ENCODE measurements at regions not wholly inside any gene's neighbourhood (a gene's known extent, or its start where the extent isn't known, plus 50 kb on each side); places are given as distances from the start of the nearest gene placed in this dataset.
"Not testable (repeated sequence)": the region's sequence is repeated elsewhere in the genome, so short reads cannot be mapped to it uniquely, and the experiment has no call there.

DNA sequence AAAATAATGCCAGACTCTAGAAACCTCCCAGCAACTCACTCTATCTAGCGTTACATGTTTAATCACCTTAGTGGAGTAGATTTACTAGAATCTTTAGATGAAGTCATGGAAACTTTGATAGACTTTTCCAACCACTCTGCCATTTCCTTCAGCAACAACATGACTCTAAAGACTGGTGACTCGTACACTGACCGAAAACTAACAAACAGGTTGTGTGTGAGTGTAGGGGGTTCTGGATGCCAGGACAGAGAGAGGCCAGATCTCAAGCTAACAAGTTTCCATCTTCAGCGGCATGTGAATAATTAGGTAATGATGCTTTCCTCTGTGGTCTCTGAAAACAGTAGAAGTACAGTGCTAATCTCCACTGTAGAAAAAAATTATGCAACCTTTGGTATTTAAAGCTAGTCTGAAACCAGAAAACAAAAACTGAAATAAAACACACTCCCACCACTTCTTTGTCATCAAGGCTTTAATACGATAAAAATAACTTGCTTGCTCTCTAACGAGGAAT is 286.4 kb downstream of the PRDM5 start:
- in situ Hi-C loops (cut with MboI; ENCODE audit: low pct_unique_long_range_greater_than_20kb, low sequenced_read_pairs) = no loop called here
- no peak for DNase-seq

DNA sequence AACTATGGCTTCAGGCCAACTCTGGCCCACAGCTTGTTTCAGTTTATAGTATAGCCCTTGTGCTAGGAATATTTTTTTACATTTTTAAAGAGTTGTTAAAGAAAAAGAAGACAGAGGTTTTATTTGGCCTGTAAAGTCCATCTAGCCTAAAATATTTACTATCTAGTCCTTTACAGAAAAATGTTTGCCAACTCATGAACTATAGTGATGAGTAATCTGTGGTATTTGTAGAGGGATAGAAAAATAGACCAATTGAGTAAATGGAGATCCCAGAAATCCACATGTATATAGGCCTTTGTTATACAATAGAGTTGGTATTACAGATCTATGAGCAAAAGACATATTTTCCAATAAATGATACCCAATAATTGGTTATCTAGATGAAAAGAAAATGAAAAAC is 288.7 kb downstream of the PRDM5 start:
- no peak for DNase-seq
- in situ Hi-C loops (cut with MboI; ENCODE audit: low pct_unique_long_range_greater_than_20kb, low sequenced_read_pairs) = no loop called here

DNA sequence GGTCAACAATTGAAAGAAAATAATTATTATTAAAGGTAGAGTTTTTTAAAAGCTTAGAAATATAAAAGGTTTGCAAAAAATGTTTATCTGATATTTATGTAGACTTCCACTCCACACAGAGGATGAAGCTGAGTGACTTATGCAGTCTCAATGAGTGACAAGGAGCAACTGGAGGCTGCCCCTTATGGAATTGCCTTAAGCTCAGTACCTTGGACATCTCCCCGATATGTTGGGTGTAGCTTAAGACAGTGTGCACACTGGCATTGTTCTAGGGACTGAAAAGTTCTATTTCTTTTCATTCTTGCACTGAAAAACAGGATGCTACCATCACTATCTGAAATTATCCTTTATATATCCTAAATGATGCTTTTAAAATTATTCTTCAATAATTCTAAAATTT is 292.1 kb downstream of the PRDM5 start:
- DNase-seq = no peak
- in situ Hi-C loops (cut with MboI; ENCODE audit: low pct_unique_long_range_greater_than_20kb, low sequenced_read_pairs) = no loop called here

DNA sequence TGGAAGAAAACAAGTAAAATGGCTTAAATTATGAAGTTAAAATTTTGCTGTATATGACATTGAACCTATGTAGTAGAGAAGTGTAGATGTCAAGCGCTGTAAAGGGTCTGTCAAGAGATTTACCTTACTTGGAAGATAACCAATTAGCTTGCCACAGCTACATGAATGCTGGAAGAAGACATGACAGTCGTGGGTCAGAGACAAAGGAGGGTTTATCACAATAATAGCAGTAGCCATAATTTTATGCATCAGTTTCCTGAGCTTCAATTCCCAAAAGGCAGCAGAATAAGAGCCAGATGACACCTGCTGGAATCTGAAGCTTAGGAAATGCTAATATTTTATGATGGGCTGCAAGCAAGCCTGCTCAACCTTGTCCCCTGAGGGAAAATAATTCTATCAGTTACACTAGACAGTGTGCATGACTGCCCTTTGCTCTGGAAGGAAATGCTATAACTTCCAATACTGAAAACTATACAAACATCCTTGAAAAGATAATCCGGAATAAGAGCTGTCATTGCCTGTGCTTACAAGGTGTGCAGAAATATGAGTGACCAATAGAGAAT is 292.9 kb downstream of the PRDM5 start:
- in situ Hi-C loops (cut with MboI; ENCODE audit: low pct_unique_long_range_greater_than_20kb, low sequenced_read_pairs) = no loop called here
- DNase-seq = no peak

- DNase-seq = no peak
- in situ Hi-C loops (cut with MboI; ENCODE audit: low pct_unique_long_range_greater_than_20kb, low sequenced_read_pairs) = no loop called here
Measured at GRCh38 chr4:120622601-120623000, 299.9 kb downstream of the PRDM5 start.

GRCh38 chr4:120617171-120617570 is 305.4 kb downstream of the PRDM5 start:
- no peak for DNase-seq
- in situ Hi-C loops (cut with MboI; ENCODE audit: low pct_unique_long_range_greater_than_20kb, low sequenced_read_pairs) = no loop called here

GRCh38 chr4:120616041-120616440 is 306.5 kb downstream of the PRDM5 start:
- no peak for DNase-seq
- in situ Hi-C loops (cut with MboI; ENCODE audit: low pct_unique_long_range_greater_than_20kb, low sequenced_read_pairs) = no loop called here

DNA sequence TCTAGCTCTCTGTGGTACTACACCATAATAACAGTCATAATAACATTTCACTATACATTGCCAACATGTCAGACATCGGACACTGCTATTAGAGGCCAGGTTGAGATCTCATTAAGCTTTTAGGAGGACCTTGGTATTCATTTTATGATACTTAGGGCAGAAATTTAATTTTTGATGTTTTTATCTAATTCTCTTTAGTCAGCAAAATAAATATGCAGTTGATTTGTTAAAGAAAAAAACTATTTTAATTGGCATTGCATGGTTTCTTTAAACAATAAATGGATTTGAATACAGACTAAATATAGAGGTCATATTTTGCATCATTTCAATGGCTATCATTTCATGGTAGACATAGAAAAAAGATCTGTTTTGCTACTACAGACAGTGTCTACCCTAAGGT is 308.7 kb downstream of the PRDM5 start:
- in situ Hi-C loops (cut with MboI; ENCODE audit: low pct_unique_long_range_greater_than_20kb, low sequenced_read_pairs) = no loop called here
- no peak for DNase-seq

DNA sequence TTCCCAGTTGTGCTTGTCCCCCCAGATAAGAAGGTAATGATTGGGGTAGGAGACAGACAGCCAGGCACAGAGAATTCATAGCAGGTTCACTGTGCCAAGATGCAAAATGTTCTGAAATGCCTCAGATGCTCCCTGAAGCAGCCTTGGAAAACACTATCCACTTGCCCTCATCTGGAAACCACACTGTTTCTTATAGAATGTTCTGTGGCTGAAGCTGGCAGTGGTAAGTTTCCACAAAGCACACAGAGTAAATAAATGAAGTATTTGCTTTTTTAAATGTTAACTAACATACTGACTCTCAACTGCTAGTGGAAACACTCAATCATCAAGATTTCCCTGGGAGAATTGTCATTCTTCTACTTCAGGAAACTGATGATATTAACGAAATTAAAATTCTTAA is 311.4 kb downstream of the PRDM5 start:
- in situ Hi-C loops (cut with MboI; ENCODE audit: low pct_unique_long_range_greater_than_20kb, low sequenced_read_pairs) = no loop called here
- DNase-seq = no peak

DNA sequence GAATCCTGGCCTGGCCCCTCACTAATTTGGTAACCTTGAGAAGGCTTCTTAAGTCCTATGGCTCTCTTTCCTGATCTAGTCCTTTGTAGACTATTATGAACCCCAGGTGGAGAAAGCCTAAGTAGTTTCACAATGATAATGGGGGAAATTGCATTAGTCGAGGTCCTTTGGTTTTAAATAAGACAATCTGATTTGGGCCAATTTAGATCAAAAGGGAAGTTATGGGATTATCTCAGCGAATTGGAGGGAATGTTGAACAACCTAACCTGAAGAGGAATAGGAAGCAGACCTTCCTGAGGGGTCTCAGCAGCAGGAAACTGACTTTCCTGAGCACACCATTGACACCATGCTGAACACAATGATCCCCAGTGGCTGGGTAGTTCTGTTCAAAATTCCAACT is 331.5 kb downstream of the PRDM5 start:
- DNase-seq = no peak
- in situ Hi-C loops (cut with MboI; ENCODE audit: low pct_unique_long_range_greater_than_20kb, low sequenced_read_pairs) = no loop called here

DNA sequence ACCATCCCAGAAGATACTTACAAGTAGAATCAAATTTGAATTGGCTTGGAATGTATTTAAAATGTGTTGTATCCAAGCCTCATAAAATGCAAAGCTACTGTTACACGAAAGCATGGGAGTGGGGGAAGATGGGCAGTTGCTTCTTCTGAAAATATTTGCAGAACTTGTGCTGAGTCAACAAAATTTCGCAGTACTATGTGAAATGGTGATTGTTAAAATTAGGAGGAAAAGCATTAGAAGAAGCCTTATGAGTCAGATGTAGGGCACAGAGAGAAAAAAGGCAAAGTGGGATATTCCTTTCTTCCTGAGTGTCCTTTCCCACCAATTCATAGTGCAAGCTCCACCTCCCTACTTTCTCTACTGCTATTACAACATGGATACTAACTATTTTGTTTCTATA is 332.7 kb downstream of the PRDM5 start:
- in situ Hi-C loops (cut with MboI; ENCODE audit: low pct_unique_long_range_greater_than_20kb, low sequenced_read_pairs) = no loop called here
- no peak for DNase-seq

- no peak for DNase-seq
- in situ Hi-C loops (cut with MboI; ENCODE audit: low pct_unique_long_range_greater_than_20kb, low sequenced_read_pairs) = no loop called here
Measured at GRCh38 chr4:120568731-120569130, 353.8 kb downstream of the PRDM5 start.

- no peak for DNase-seq
- in situ Hi-C loops (cut with MboI; ENCODE audit: low pct_unique_long_range_greater_than_20kb, low sequenced_read_pairs) = no loop called here
Measured at GRCh38 chr4:120561648-120562047, 360.9 kb downstream of the PRDM5 start.

GRCh38 chr4:120557372-120557771 is 365.2 kb downstream of the PRDM5 start:
- DNase-seq = no peak
- in situ Hi-C loops (cut with MboI; ENCODE audit: low pct_unique_long_range_greater_than_20kb, low sequenced_read_pairs) = no loop called here

- no peak for DNase-seq
Measured at GRCh38 chr4:120555058-120555457, 367.5 kb downstream of the PRDM5 start.

DNA sequence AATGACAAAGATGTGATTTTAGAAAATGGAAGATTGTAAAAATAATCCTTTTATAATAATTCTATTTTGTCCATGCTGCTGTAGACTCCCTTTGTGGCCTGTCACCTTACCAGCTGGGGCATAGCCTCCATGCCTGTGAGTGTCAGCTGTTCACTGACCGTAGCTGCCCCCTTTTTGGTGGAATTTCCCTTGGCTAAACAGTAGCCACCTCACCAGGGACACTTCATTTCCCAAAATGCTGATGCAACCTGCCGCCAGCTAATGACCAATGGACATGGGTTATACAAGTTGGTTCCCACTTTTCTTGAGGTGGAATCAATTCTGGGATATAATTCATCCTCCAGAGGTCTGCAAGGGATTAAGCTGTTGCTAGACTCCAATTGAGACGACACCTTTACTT is 368.4 kb downstream of the PRDM5 start:
- DNase-seq = no peak
- in situ Hi-C loops (cut with MboI; ENCODE audit: low pct_unique_long_range_greater_than_20kb, low sequenced_read_pairs) = no loop called here

More at GRCh38 chr4:120555058-120555457, 367.5 kb downstream of the PRDM5 start:
- in situ Hi-C loops (cut with MboI; ENCODE audit: low pct_unique_long_range_greater_than_20kb, low sequenced_read_pairs) = no loop called here

- in situ Hi-C loops (cut with MboI; ENCODE audit: low pct_unique_long_range_greater_than_20kb, low sequenced_read_pairs); DNase-seq: not testable (repeated sequence)
Measured at GRCh38 chr4:120550624-120551220, 371.8 kb downstream of the PRDM5 start.

GRCh38 chr4:120549011-120549570 is 373.4 kb downstream of the PRDM5 start:
- no peak for DNase-seq
- in situ Hi-C loops (cut with MboI; ENCODE audit: low pct_unique_long_range_greater_than_20kb, low sequenced_read_pairs) = no loop called here

DNA sequence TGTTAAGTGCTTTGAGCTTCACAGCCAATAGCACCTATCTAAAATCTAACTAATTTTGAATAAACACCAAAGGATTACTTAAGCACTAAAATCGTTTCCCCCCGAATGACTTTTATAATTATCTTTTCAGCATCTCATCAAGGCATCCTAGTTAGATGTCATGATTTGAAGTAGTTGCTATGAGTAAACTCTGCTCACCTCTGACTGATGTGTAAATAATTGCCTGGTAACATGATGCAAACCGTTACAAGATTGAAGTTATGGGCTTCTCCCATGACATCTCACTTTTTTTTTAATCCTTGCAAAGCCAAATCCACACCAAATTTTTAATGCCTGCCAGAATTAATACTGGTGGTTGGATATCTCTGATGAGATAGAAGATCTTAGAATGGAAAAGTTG is 377.1 kb downstream of the PRDM5 start:
- in situ Hi-C loops (cut with MboI; ENCODE audit: low pct_unique_long_range_greater_than_20kb, low sequenced_read_pairs) = no loop called here
- no peak for DNase-seq

DNA sequence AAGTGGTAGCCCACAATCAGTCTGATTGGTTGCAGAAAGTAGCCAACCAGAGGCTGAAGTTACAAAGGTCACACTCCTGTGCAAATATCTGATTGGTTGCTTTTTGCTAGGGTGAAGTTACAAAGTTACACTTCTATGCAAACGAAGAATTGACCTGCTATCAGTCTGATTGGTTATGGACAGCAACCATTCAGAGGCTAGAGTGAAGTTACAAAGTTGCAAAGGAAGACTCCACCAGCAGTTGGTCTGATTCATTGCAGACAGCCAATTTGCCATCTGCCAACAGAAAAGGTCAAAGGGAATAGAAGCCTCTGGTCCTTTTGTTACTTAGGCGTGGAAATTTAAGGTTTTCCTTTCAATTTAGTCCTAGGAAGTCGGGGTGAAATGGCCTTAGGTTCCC is 377.7 kb downstream of the PRDM5 start:
- in situ Hi-C loops (cut with MboI; ENCODE audit: low pct_unique_long_range_greater_than_20kb, low sequenced_read_pairs) = no loop called here
- no peak for DNase-seq

- in situ Hi-C loops (cut with MboI; ENCODE audit: low pct_unique_long_range_greater_than_20kb, low sequenced_read_pairs) = no loop called here
- DNase-seq = no peak
Measured at GRCh38 chr4:120540625-120541024, 381.9 kb downstream of the PRDM5 start.

Data from KBM-7 (cell line).